ENCODE measurements at regions not wholly inside any gene's neighbourhood (a gene's known extent, or its start where the extent isn't known, plus 50 kb on each side); places are given as distances from the start of the nearest gene placed in this dataset.
"Not testable (repeated sequence)": the region's sequence is repeated elsewhere in the genome, so short reads cannot be mapped to it uniquely, and the experiment has no call there.

- H3K4me3 ChIP-seq (ENCODE audit: low read depth, low read length); H3K27me3 ChIP-seq (ENCODE audit: control insufficient read depth, insufficient read depth, low read length); H3K27me3 Mint-ChIP-seq; DNase-seq; H3K27ac ChIP-seq (ENCODE audit: insufficient read depth, low read length, poor library complexity, severe bottlenecking); H3K9me3 ChIP-seq (ENCODE audit: control insufficient read depth in 2 of 2, low read length in 2 of 2); H3K9me3 Mint-ChIP-seq; H3K4me3 Mint-ChIP-seq; H3K27ac Mint-ChIP-seq; H3K36me3 ChIP-seq (ENCODE audit: control insufficient read depth, insufficient read depth, low read length); H3K36me3 Mint-ChIP-seq; H3K4me1 Mint-ChIP-seq; H3K4me1 ChIP-seq (ENCODE audit: control insufficient read depth, insufficient read depth, low read length, poor library complexity, severe bottlenecking); ATAC-seq (ENCODE audit: low read depth in 2 of 2): not testable (repeated sequence)
Observed at GRCh38 chr3:34169636-34170035, 371.2 kb downstream of the PDCD6IP start.

GRCh38 chr3:34174740-34175139, 376.3 kb downstream of the PDCD6IP start:
- ATAC-seq (ENCODE audit: low read depth in 2 of 2): no peak
- H3K4me1 Mint-ChIP-seq: no peaks in the 10 kb centered on the region
- Histone ChIP-seq H3K4me3 (ENCODE audit: low read depth, low read length) (no peak overlapping the region), H3K27ac (ENCODE audit: insufficient read depth, low read length, poor library complexity, severe bottlenecking) (no peak overlapping the region), H3K36me3 (ENCODE audit: control insufficient read depth, insufficient read depth, low read length) (no peaks in the 10 kb centered on the region), H3K4me1 (ENCODE audit: control insufficient read depth, insufficient read depth, low read length, poor library complexity, severe bottlenecking) (no peaks in the 10 kb centered on the region), H3K27me3 (ENCODE audit: control insufficient read depth, insufficient read depth, low read length) (no peaks in the 10 kb centered on the region), H3K9me3 (ENCODE audit: control insufficient read depth in 2 of 2, low read length in 2 of 2) (no peaks in the 10 kb centered on the region)
- no peak overlapping the region for H3K27ac Mint-ChIP-seq
- no peaks in the 10 kb centered on the region for H3K27me3 Mint-ChIP-seq
- no peak for DNase-seq
- no peak overlapping the region for H3K4me3 Mint-ChIP-seq
- peaks cover 4% of the 10 kb centered on the region for H3K36me3 Mint-ChIP-seq
- peaks cover 0 to 4% (median 0%) of the 10 kb centered on the region in 7 donors for H3K9me3 Mint-ChIP-seq

DNA sequence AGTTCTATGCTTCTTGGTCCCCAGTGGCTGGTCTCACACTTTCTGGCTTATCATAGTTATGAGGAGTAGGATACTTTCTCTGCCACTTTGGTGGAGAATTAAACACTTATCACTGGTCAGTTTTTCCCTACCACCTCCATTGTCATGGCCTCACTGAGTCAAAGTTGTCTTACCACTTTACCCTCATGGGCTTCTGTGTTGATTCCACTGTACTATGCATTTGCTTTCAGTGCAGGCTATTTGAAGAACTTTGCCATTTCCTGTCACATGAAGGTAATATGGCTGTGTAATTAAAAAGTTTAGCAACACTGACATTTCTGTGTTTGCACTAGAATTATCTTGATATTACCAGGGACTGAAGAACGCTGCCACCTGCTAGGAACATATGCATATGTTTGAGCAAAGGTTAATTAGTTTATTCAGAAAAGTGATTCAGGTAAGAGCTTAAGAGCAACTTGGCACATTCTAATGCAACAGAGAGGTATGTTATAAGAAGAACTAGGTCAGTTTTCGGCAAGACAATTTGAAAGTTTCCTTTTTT, 377.3 kb downstream of the PDCD6IP start:
- H3K4me3 ChIP-seq (ENCODE audit: low read depth, low read length): no peak overlapping the region
- H3K27me3 Mint-ChIP-seq: no peaks in the 10 kb centered on the region
- H3K27me3 ChIP-seq (ENCODE audit: control insufficient read depth, insufficient read depth, low read length): no peaks in the 10 kb centered on the region
- no peak overlapping the region for H3K27ac Mint-ChIP-seq
- H3K9me3 Mint-ChIP-seq: peaks cover 0 to 2% (median 0%) of the 10 kb centered on the region in 7 donors
- no peak overlapping the region for H3K4me3 Mint-ChIP-seq
- H3K4me1 ChIP-seq (ENCODE audit: control insufficient read depth, insufficient read depth, low read length, poor library complexity, severe bottlenecking): no peaks in the 10 kb centered on the region
- no peak overlapping the region for H3K27ac ChIP-seq (ENCODE audit: insufficient read depth, low read length, poor library complexity, severe bottlenecking)
- no peak for ATAC-seq (ENCODE audit: low read depth in 2 of 2)
- H3K36me3 ChIP-seq (ENCODE audit: control insufficient read depth, insufficient read depth, low read length): no peaks in the 10 kb centered on the region
- H3K36me3 Mint-ChIP-seq: peaks cover 4% of the 10 kb centered on the region
- no peaks in the 10 kb centered on the region for H3K9me3 ChIP-seq (ENCODE audit: control insufficient read depth in 2 of 2, low read length in 2 of 2)
- H3K4me1 Mint-ChIP-seq: no peaks in the 10 kb centered on the region
- DNase-seq: no peak

GRCh38 chr3:34176723-34177122, 378.3 kb downstream of the PDCD6IP start:
- Histone ChIP-seq H3K27me3 (ENCODE audit: control insufficient read depth, insufficient read depth, low read length) (no peaks in the 10 kb centered on the region), H3K4me3 (ENCODE audit: low read depth, low read length) (no peak overlapping the region), H3K27ac (ENCODE audit: insufficient read depth, low read length, poor library complexity, severe bottlenecking) (no peak overlapping the region), H3K36me3 (ENCODE audit: control insufficient read depth, insufficient read depth, low read length) (no peaks in the 10 kb centered on the region), H3K4me1 (ENCODE audit: control insufficient read depth, insufficient read depth, low read length, poor library complexity, severe bottlenecking) (no peaks in the 10 kb centered on the region), H3K9me3 (ENCODE audit: control insufficient read depth in 2 of 2, low read length in 2 of 2) (no peaks in the 10 kb centered on the region)
- H3K27ac Mint-ChIP-seq: no peak overlapping the region
- H3K36me3 Mint-ChIP-seq: peaks cover 4% of the 10 kb centered on the region
- H3K4me3 Mint-ChIP-seq: no peak overlapping the region
- no peaks in the 10 kb centered on the region for H3K4me1 Mint-ChIP-seq
- no peak for ATAC-seq (ENCODE audit: low read depth in 2 of 2)
- peaks cover 0 to 3% (median 2%) of the 10 kb centered on the region in 7 donors for H3K9me3 Mint-ChIP-seq
- no peaks in the 10 kb centered on the region for H3K27me3 Mint-ChIP-seq
- DNase-seq: no peak

DNA sequence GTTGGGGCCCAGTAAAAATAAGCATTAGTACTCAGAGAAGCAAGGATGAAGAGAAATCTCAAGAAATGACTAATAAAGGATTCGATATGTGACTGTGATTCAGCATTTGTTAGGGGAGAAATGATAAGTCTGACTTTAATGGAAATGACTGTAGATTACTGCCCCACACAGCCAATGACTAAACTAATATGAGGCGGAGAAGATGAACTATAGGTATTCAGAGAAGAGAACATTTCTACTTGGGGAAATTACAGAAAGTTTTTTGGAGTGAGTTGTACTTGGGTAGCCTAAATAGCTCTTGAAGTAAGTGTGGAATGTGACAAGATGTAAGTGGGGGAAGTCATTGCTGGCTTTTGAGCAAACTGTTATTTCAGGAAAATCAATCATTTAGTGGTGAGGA, 380.0 kb downstream of the PDCD6IP start:
- H3K36me3 Mint-ChIP-seq: peaks cover 4% of the 10 kb centered on the region
- H3K4me3 Mint-ChIP-seq: no peak overlapping the region
- H3K27ac Mint-ChIP-seq: no peak overlapping the region
- no peak overlapping the region for H3K27ac ChIP-seq (ENCODE audit: insufficient read depth, low read length, poor library complexity, severe bottlenecking)
- no peaks in the 10 kb centered on the region for H3K36me3 ChIP-seq (ENCODE audit: control insufficient read depth, insufficient read depth, low read length)
- DNase-seq (no peak), ATAC-seq (ENCODE audit: low read depth in 2 of 2) (no peak)
- H3K4me3 ChIP-seq (ENCODE audit: low read depth, low read length): no peak overlapping the region
- H3K4me1 Mint-ChIP-seq: no peaks in the 10 kb centered on the region
- no peaks in the 10 kb centered on the region for H3K4me1 ChIP-seq (ENCODE audit: control insufficient read depth, insufficient read depth, low read length, poor library complexity, severe bottlenecking)
- peaks cover 0 to 3% (median 2%) of the 10 kb centered on the region in 7 donors for H3K9me3 Mint-ChIP-seq
- no peaks in the 10 kb centered on the region for H3K27me3 Mint-ChIP-seq
- no peaks in the 10 kb centered on the region for H3K9me3 ChIP-seq (ENCODE audit: control insufficient read depth in 2 of 2, low read length in 2 of 2)
- H3K27me3 ChIP-seq (ENCODE audit: control insufficient read depth, insufficient read depth, low read length): no peaks in the 10 kb centered on the region

- no peak overlapping the region for H3K4me3 Mint-ChIP-seq
- no peak overlapping the region for H3K27ac Mint-ChIP-seq
- no peaks in the 10 kb centered on the region for H3K4me1 ChIP-seq (ENCODE audit: control insufficient read depth, insufficient read depth, low read length, poor library complexity, severe bottlenecking)
- H3K36me3 ChIP-seq (ENCODE audit: control insufficient read depth, insufficient read depth, low read length): no peaks in the 10 kb centered on the region
- no peaks in the 10 kb centered on the region for H3K27me3 ChIP-seq (ENCODE audit: control insufficient read depth, insufficient read depth, low read length)
- no peak overlapping the region for H3K4me3 ChIP-seq (ENCODE audit: low read depth, low read length)
- peaks cover 0 to 3% (median 0%) of the 10 kb centered on the region in 7 donors for H3K9me3 Mint-ChIP-seq
- no peaks in the 10 kb centered on the region for H3K9me3 ChIP-seq (ENCODE audit: control insufficient read depth in 2 of 2, low read length in 2 of 2)
- ATAC-seq (ENCODE audit: low read depth in 2 of 2) (no peak), DNase-seq (no peak)
- H3K27me3 Mint-ChIP-seq: no peaks in the 10 kb centered on the region
- no peaks in the 10 kb centered on the region for H3K36me3 Mint-ChIP-seq
- no peaks in the 10 kb centered on the region for H3K4me1 Mint-ChIP-seq
- no peak overlapping the region for H3K27ac ChIP-seq (ENCODE audit: insufficient read depth, low read length, poor library complexity, severe bottlenecking)
Observed at GRCh38 chr3:34179716-34180115, 381.3 kb downstream of the PDCD6IP start.

- H3K27ac Mint-ChIP-seq: no peak overlapping the region
- no peak for ATAC-seq (ENCODE audit: low read depth in 2 of 2)
- no peaks in the 10 kb centered on the region for H3K4me1 Mint-ChIP-seq
Observed at GRCh38 chr3:34180532-34180931, 382.1 kb downstream of the PDCD6IP start.

DNA sequence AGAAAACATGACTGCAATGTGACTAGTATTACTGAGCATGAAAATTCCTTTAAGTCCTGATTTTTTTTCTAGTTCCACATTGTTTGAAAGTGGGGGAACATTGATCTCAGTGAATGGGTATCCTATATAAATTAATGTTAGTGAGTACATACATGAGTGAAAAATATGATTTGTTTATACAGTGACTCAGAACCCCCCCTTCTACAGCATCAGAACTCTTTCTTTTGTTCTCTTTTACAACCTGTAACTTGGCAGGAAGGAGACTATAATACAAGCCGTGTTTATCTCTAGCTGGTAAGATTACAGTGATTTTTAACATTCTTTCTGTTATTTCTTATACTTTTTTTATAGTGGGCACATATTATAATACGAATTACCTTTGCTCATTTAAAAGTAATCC, 384.7 kb downstream of the PDCD6IP start:
- ATAC-seq (ENCODE audit: low read depth in 2 of 2) (no peak), DNase-seq (no peak)
- no peak overlapping the region for H3K4me3 Mint-ChIP-seq
- no peaks in the 10 kb centered on the region for H3K9me3 ChIP-seq (ENCODE audit: control insufficient read depth in 2 of 2, low read length in 2 of 2)
- H3K36me3 ChIP-seq (ENCODE audit: control insufficient read depth, insufficient read depth, low read length): no peaks in the 10 kb centered on the region
- H3K27ac Mint-ChIP-seq: no peak overlapping the region
- H3K4me1 ChIP-seq (ENCODE audit: control insufficient read depth, insufficient read depth, low read length, poor library complexity, severe bottlenecking): no peaks in the 10 kb centered on the region
- H3K27me3 ChIP-seq (ENCODE audit: control insufficient read depth, insufficient read depth, low read length): no peaks in the 10 kb centered on the region
- H3K9me3 Mint-ChIP-seq: peaks cover 0 to 3% (median 0%) of the 10 kb centered on the region in 7 donors
- no peaks in the 10 kb centered on the region for H3K36me3 Mint-ChIP-seq
- no peak overlapping the region for H3K27ac ChIP-seq (ENCODE audit: insufficient read depth, low read length, poor library complexity, severe bottlenecking)
- no peaks in the 10 kb centered on the region for H3K4me1 Mint-ChIP-seq
- H3K27me3 Mint-ChIP-seq: no peaks in the 10 kb centered on the region
- H3K4me3 ChIP-seq (ENCODE audit: low read depth, low read length): no peak overlapping the region

More at GRCh38 chr3:34180532-34180931, 382.1 kb downstream of the PDCD6IP start:
- Histone ChIP-seq H3K4me1 (ENCODE audit: control insufficient read depth, insufficient read depth, low read length, poor library complexity, severe bottlenecking) (no peaks in the 10 kb centered on the region), H3K27ac (ENCODE audit: insufficient read depth, low read length, poor library complexity, severe bottlenecking) (no peak overlapping the region), H3K4me3 (ENCODE audit: low read depth, low read length) (no peak overlapping the region), H3K9me3 (ENCODE audit: control insufficient read depth in 2 of 2, low read length in 2 of 2) (no peaks in the 10 kb centered on the region), H3K36me3 (ENCODE audit: control insufficient read depth, insufficient read depth, low read length) (no peaks in the 10 kb centered on the region), H3K27me3 (ENCODE audit: control insufficient read depth, insufficient read depth, low read length) (no peaks in the 10 kb centered on the region)
- H3K9me3 Mint-ChIP-seq: peaks cover 0 to 3% (median 0%) of the 10 kb centered on the region in 7 donors
- DNase-seq: no peak
- no peak overlapping the region for H3K4me3 Mint-ChIP-seq
- no peaks in the 10 kb centered on the region for H3K27me3 Mint-ChIP-seq
- no peaks in the 10 kb centered on the region for H3K36me3 Mint-ChIP-seq
